SH-SY5Y (cell line): ENCODE measurements at regions not wholly inside any gene's neighbourhood (a gene's known extent, or its start where the extent isn't known, plus 50 kb on each side); places are given as distances from the start of the nearest gene placed in this dataset.

ENCODE experiments used
- GATA2 ChIP-seq: IDR thresholded peaks from 2 replicates; pipeline ENCODE4 v1.6.1; 2011; ENCODE audit warnings: mild to moderate bottlenecking, low read depth, low read length
- GATA3 ChIP-seq: IDR thresholded peaks from 2 replicates; pipeline ENCODE4 v1.6.1; 2011; ENCODE audit warnings: low read depth, mild to moderate bottlenecking, low read length, moderate library complexity

GRCh38 chr18:64278026-64278425, 129.1 kb upstream of the LINC00305 start:
- no peak for TF ChIP-seq GATA2
- no peak for TF ChIP-seq GATA3
